Hematopoietic multipotent progenitor cell treated with erythropoietin and hydrocortisone succinate and interleukin-3 and kit ligand, for 17 days (in vitro differentiated cells): ENCODE measurements at regions not wholly inside any gene's neighbourhood (a gene's known extent, or its start where the extent isn't known, plus 50 kb on each side); places are given as distances from the start of the nearest gene placed in this dataset.

ENCODE experiments used
- DNase-seq: peaks from one replicate; pipeline ENCODE4 v3.0.0-alpha.2; 2015; ENCODE audit warnings: low spot score

DNA sequence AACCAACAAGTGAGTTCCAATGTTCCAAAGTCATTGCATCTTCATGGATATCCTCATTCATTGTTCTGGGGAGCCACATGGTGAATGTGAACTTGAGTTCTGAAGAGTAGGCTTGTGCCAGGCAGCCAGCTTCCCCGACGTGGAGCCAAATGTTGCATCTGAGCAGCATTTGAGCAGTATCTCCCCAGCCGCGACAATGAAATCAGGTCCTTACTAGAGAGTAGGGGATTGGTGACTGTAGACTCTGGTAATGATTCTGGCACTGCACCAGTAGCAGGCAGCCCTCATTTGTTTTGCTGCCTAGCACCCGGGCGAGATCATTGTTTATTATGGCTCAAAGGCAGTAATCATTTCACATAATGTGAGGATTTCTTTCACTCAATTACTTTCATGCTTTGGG is 451.4 kb upstream of the C9orf72 start:
- DNase-seq = no peak

DNA sequence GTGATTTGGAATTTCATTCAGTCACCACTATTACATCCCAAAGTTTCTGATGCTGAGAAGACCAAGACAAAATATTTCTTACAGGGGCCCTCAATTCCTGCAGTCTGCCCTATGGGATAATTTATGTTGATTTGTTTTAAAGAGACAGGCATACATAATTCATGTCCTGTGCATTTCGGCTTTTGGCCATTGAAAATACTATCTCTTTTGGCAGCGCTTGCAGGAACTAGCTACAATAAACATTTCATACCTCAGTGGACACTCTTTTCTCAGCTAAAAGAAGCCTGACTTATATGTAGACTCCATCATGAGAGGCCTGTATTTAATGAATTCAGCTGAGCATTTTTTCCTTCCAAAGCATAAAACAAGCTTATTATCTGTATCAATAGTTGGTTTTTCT is 451.9 kb upstream of the C9orf72 start:
- DNase-seq = no peak

DNA sequence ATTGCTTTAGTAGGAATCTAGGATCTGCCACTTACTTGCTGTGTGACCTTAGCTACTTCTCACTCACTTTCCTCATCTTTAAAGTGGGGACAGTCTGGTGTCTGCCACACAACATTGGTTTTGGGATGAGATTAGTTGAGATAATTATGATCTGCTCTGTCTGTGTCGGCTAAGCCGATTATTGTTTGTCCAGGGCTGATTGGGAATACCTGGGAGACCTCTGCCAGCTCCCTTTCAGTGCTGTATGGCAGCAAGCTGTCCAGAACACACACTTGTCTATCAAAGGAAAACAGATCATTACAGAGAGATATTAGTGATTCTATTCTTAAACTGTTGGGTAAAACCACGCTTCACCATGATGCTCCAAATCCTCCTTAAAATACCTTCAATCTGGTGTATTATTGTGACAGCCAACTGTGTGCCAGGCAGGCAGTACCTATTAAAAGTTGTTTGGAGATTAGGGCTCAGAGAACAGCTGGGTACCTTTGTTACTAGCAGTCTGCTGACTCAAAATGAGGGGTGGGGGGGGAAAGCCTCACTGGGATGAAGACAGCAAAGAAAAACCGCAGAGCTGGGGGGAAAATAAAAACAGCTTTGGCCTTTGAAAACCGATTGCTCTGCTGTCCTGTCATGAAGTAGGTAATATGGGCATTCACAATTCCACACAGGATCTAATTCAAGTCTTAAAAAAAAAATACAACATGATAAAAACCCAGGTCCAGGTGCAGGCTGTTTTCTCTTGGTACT is 458.4 kb upstream of the C9orf72 start:
- DNase-seq = no peak

DNA sequence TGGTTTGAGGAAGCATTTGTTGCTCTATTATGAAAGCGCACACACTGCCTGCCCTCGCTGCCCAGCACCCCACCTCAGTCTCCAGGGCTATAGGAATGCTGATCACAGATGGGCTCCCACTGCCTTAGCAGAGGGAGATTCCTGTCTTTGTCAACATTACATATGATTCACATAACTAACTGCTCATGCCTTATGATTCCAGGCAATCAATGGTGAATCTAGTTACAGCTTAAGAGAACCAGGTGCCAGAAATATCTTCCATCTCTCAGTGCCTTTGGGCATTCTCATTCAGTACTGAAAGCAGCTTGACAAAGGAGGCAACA is 458.9 kb upstream of the C9orf72 start:
- no peak for DNase-seq

DNA sequence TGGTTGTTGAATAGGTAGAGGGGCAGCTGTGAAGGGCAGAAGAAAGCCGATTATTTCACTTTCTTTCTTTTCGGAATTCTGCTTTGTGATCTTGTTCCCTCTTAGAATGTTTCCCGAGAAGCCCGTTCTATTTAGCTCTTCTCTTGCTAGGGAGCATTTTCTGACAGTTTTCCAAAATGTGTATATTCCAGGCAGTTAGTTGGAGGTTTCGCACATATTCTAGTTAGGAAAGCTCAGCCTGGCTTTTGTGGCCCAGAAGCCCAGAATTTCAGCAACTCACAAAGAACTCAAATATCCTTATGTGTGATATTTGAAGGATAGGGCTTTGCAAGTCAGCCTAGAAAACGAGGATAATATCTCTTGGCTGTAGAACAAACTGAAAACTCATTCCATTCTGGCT is 461.0 kb upstream of the C9orf72 start:
- no peak for DNase-seq

DNA sequence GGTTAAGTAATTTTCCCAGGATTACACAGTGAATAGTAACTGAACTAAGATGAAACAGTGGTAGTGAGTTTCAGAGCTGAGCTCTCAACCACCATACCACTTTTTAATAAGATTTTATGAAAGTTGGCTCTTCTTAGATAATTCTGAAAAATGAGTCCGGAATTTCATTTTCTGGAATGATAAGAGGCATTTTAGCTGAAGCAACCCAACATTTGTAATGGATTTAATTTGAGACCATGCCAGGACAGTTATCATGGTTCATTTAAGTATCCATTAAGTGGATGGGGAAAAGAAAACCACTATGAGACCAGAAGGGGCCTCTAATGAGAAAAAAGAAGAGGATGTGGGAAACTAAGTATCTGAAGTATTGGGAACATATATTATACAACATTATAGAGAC is 464.7 kb upstream of the C9orf72 start:
- no peak for DNase-seq

DNA sequence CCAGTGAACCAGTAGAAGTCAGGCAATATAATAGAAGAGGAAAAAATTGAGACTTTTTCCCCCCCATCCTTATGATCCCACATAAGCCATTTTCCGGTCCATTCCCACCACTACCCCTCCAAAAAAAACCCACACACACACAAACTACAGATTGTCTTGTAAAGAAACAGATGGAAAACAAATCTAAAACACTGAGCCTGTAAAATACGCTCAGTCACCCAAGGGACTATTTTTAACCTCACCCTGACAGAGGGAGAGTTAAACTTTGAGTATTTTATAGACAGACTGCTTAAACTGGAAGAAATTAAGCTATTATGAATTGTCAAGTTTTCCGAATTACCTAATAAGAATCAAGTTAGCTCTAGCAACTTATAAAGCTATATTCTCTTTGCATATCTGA is 471.8 kb upstream of the C9orf72 start:
- DNase-seq = no peak

DNA sequence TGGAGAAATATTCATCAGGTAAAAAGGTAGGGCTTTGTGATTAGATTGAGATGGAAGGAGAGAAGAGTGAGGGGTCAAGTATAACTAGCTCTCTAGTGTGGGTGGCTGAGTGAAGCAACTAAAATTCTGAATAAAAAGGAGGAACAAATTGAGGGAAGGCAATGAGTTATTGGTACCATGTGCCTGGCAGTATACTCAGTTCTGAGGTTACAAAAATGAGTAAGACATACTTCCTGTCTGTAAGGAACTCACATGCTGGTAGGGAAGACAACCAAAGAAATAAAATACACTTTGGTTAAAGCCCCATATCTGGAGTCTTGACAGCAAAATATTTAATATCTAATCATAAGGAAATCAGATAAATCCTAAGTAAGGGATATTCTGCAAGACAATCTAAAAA is 476.8 kb upstream of the C9orf72 start:
- no peak for DNase-seq

DNA sequence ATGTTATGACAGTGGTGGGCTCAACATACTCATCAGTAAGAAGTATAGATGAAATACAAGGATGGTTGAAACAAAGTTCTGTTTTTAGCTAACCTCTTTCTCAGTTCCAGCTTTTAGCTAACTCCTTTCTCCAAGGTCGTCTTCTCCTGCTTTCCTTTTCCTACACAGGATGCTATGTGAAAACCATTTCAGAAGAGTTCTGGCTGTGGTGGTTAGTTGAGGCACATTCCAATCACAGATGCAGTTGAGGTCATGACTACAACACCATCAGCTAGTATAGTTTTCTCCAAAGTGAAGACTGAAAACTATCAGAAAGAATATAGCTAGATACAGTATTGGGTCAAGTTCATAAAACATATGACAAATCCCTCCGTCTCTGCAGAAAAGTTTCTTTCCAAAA is 477.7 kb upstream of the C9orf72 start:
- no peak for DNase-seq

DNA sequence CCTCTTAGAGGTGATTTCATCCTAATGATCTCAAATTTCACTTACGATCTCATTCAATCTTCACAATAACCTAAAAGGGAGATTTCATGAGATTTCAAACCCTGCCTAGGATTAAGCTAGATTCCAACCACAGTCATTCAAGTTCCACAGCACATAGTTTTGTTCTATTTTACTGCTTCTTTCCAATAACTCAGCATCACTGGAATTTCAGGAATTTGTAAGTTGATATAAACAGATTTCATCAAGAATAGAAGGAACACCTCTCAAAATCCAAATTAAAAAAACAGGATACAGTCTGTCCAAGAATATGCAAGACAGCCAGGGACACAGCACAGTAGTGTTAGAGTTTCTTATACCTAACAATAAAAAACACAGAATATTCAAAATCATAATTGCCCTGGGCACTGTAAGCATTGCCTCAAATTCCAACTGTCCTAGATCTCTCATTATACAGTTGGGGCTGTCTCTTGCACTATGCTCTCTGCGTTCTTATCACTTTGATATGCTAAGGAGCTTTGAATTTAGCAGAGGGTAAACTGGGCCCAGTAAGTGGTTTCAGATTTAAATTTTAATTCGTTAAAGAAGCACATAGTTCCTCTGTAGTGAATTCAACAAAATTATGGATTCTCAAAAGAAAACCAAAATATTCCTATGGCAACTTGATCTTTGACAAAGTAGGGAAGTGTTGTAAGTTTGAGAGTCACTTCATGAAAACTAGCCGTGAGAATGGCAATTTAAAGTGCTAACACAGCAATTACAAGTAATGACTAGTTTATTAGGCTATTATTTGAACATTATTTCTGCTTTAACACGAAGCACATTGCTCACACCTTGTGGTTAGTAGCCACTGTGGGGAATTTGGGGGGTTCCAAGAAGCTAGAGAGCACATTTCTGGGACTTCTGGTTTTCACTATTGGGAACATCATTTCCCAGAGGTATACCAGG is 478.6 kb upstream of the C9orf72 start:
- no peak for DNase-seq

DNA sequence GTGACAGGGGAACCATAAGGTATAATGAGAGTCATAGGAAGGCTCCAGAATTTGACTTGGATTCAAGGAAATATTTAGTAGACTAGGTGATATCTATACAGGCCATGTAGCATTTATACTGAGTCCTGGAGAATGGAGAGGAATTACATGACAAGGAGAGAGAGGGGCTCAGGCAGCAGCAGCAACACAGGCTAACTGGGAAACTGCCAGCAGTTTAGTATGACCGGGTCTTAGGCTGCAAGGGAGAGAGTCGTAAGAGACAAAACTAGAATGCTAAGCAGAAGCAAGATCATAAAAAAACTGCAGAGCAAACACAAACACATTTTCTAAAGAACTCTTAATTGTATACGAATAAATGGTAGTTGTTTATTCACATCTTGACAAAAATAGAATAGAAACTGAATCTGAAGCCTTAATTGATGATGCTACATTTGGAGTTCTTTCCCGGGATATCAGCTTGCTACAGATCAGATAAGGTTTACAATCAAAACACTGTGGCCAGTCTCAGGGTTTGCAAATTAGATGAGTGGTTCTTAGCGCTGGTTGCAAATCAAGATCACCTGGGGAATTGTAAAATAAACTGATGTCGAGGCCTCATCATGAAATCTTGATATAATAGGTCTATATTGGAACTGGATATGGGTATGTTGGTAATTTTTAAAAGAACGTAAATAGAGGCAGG is 480.0 kb upstream of the C9orf72 start:
- no peak for DNase-seq

DNA sequence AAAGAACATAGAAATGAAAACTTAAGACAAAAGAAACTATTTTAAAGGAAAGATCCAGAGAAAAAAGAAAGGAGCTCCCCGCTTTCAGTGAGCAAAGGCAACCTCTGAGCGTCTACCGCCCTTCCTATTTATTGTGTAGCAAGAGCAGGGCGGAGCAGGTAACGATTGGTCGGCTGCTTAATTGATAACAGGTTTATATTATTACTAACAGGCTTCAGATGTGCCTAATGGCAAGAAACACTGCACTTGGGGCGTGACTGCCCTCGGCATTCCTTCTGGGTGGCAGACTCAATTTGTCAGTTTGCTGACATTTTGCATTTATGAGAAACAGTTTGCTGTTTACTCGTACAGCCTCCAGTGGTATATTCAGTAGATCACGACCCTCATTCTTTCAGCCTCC is 482.7 kb upstream of the C9orf72 start:
- no peak for DNase-seq

DNA sequence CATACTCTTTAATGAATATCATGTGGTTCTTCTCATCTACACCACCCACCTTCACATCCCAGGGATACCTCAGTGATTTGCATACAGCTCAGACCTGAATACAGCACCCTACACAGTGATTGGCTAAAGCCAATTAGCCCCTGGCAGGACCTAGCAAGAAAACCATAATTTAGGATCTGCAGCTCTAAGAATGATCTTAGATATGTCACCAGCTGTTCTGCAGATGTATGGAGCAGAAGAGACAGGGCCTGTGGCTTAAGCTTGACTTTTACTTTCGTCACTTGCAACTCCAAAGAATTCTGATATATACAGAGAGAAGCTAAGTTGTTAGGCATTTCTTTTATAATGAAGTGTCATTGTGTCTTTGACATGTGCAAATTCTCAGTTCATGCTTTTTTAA is 483.2 kb upstream of the C9orf72 start:
- no peak for DNase-seq

DNA sequence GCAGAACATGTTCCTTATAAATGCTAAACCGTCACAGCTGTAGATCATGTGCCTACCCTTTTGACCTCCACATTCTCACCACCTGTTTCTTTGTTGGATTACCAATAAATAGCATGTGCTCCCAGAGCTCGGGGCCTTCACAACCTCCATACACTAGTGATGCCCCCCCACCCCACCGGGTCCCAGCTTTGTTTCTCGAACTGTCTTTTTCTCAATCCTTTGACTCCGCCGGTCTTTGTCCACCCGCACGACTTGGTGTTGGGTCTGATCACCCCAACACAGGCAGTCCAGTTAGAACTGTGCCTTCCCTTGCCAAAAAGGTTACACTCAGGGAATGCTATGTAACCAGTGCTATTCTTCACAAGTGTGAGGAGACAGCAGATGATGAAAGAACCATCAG is 485.9 kb upstream of the C9orf72 start:
- no peak for DNase-seq

DNA sequence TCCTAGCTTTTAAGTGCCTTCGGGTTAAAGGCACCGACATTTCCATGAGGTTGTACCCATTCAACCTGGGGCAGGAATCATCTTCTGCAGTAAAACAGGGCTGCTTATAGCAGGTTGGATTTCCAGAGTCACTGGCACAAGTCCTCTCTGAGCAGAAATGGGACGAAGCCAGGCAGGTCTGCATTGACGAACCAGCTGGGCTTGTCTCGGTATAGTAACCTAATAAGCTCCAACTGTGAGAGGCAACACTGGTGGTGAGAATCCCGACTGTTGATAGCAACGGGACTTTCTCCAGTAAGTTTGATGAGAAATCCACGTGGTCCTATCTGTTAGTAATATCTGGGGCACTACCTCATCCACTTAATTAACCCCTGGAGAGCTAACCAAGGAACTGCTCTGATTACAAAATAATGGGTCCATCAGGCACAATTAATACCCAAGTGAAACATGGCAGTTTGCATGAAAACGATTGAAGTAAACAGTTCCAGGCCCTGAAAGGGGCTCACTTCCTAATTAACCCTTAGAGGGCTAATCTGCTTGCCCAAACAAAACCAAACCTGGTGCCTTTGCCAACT is 491.0 kb upstream of the C9orf72 start:
- no peak for DNase-seq

DNA sequence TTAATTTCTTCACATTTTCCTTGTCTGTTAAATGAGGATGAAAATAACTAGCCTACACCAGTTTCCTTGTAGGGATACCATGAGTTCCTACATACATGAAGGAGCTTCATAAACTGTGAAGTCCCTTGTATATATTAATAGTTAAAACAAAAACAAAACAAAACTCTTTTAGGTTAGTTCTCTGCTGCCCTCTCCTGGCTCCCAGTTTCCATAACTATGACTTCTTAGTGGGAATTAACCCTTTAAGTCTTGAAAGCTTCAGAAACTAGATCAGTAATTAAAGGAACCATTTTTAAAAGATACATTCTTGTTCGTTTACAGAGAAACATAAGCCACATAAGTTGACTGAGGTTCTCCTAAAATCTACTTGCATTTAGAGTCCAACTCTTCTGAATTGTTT is 500.0 kb upstream of the C9orf72 start:
- DNase-seq = no peak

DNA sequence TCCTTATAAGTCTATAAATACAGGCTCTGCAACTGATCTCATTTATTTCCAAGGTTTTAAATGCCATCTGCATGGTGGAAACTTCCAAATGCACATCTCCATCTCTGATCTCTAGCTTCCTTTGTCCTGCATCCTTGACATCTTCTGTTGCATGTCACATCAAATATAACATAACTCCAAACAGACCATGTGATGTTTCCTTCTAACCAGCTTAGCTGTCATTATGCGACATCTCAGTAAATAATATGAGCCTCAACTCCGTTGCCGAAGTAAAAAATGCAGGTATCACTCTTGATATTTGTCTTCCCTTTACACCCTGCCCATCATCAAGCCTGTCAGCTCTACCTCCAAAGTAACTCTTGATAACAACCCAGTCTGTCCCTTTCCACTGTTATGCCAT is 506.4 kb upstream of the C9orf72 start:
- no peak for DNase-seq

DNA sequence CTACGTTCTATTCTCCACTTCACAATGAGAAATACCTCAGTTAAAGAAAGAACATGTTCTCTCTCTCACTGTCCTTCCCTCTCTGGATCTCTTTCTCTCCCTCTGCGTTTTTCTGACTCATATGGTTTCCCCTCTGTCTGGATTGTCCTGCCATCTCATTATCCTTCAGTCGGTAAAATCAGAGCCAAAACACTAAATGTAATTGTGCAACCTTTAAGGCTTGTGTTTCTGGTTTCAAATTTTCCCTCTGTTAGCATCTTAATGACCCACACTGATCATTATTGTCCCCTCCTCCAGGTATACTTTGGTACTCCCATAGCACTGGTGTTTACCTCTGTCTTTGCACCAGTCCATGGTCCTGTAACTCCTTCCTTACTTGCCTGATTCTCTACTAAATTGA is 509.4 kb upstream of the C9orf72 start:
- DNase-seq = no peak

DNA sequence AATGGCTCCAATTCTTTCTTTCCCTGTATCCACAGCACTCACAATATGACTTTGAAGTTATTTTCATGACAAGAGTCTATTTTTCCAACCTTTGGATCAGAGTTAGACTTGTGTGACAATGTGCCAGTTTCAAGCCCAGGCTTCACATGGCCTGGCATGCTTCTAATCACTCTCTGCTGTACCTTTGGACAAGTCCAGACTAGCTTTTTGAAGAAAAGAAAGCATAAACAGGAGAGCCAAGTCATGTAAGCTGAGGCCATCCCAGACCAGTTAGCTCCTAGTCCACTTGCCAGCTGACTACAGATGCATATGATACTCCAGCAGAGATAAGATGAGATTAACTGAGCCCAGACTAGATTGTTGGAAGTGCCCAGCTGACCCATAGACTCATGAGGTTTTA is 513.6 kb upstream of the C9orf72 start:
- no peak for DNase-seq

DNA sequence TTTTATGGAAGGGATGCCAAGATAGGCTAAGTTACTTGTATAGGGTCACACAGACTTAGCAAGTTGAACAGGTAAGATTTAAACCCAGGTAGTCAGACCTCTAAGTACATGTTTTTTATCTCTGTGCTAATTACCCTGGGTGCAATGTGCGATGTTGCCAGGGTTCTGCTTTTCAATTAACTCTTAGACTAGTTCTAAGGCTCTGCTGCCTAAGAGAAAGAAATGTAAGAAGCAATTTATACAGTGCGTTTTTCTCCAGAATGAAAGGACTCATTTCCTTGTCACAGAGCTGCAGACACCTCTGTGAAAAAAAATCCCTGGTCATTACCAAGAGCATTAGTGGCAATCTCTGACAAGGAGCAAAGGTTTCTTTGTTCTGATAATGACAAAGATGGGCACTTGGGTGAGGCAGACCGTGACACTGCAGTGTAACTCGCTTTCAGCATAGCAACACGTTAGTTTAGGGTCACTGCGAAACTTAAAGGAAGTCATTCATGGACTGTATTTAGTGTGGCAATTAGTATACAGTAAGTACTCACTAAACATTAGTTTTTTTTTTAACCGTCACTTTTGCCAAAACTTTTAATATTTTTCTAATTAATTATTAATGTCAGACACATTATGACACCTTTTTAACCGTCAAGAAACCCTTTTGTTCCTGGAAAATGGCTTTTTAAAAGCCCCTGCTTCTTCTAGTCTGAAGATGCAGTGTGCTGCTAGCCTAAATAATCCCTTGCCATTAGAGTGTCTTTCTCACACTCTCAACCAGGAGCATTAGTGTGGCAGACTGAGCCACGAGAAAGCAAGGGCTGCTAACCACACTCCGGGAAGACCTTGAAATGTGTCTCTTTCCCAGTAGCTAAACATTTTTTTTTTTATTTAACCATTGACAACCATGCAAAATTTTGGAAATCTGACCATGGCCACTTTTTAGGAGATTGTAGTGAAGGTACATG is 520.0 kb upstream of the C9orf72 start:
- DNase-seq = no peak

DNA sequence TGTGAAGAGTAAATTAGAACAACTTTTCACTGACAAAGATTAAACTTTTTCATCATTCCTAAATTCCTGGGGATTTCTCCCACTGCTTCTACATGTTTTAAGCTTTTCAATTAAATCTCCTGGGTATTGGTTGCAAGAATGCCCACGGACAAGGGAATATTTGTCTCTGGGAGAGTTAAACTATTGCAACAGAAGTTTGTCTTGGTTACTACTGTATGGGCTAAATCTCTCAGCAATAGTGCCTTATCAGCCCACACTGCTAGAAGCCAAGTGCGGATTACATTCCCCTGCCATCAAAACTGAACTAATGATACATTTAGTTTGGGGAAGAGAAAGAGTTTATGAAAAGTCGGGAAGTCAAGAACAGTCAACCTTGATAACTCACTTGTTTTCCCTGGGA is 528.2 kb upstream of the C9orf72 start:
- no peak for DNase-seq

DNA sequence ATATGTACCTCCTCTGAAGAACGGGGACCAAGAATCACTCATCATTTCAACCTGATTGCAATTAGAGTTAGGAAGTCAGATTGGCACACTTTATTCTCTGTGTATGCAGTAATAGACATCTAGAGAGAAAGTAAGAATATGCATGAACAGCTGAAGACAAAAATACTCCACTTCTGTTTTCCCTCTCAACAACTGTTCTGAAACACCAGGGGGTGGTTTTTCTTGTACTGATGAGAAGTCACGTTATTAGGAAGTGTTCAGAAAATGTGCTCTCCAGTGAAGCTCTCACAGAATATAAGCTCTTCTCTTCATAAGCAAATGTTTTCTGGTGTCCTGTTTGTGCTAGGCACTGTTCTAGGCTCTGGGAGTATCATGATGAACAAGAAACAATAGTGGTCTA is 531.7 kb upstream of the C9orf72 start:
- DNase-seq = no peak
